Fibroblast of skin of right biceps (primary cell): ENCODE measurements at regions not wholly inside any gene's neighbourhood (a gene's known extent, or its start where the extent isn't known, plus 50 kb on each side); places are given as distances from the start of the nearest gene placed in this dataset.
"Not testable (repeated sequence)": the region's sequence is repeated elsewhere in the genome, so short reads cannot be mapped to it uniquely, and the experiment has no call there.

Source experiments
- DNase-seq: peaks from one replicate; pipeline ENCODE4 v3.0.0-alpha.2; 2013

- no peak for DNase-seq
Observed at GRCh38 chr12:126952096-126953007, 1314.6 kb upstream of the TMEM132C start.

GRCh38 chr12:126953365-126953889 lies 1313.5 kb upstream of the TMEM132C start:
- DNase-seq: no peak

GRCh38 chr12:126960221-126960620 lies 1306.7 kb upstream of the TMEM132C start:
- no peak for DNase-seq

- DNase-seq: no peak
Observed at GRCh38 chr12:126960709-126961108, 1306.3 kb upstream of the TMEM132C start.

- DNase-seq: no peak
Observed at GRCh38 chr12:126963825-126964224, 1303.1 kb upstream of the TMEM132C start.

GRCh38 chr12:126966498-126966897 lies 1300.5 kb upstream of the TMEM132C start:
- no peak for DNase-seq

GRCh38 chr12:126967152-126967551 lies 1299.8 kb upstream of the TMEM132C start:
- no peak for DNase-seq

GRCh38 chr12:126974779-126975178 lies 1292.2 kb upstream of the TMEM132C start:
- DNase-seq: no peak

- no peak for DNase-seq
Observed at GRCh38 chr12:126976579-126976978, 1290.4 kb upstream of the TMEM132C start.

GRCh38 chr12:126979564-126979963 lies 1287.4 kb upstream of the TMEM132C start:
- not testable (repeated sequence) for DNase-seq

GRCh38 chr12:126982707-126983106 lies 1284.3 kb upstream of the TMEM132C start:
- no peak for DNase-seq

- not testable (repeated sequence) for DNase-seq
Observed at GRCh38 chr12:126983735-126984134, 1283.2 kb upstream of the TMEM132C start.

- DNase-seq: not testable (repeated sequence)
Observed at GRCh38 chr12:126985663-126986062, 1281.3 kb upstream of the TMEM132C start.

- no peak for DNase-seq
Observed at GRCh38 chr12:126989532-126989931, 1277.4 kb upstream of the TMEM132C start.

GRCh38 chr12:126993898-126994297 lies 1273.1 kb upstream of the TMEM132C start:
- no peak for DNase-seq

GRCh38 chr12:126994599-126994998 lies 1272.4 kb upstream of the TMEM132C start:
- DNase-seq: no peak

- no peak for DNase-seq
Observed at GRCh38 chr12:126998031-126998430, 1268.9 kb upstream of the TMEM132C start.

GRCh38 chr12:126998747-126999285 lies 1268.2 kb upstream of the TMEM132C start:
- no peak for DNase-seq

- no peak for DNase-seq
Observed at GRCh38 chr12:126999352-126999751, 1267.6 kb upstream of the TMEM132C start.

- DNase-seq: no peak
Observed at GRCh38 chr12:127005406-127005805, 1261.6 kb upstream of the TMEM132C start.

- DNase-seq: no peak
Observed at GRCh38 chr12:127006972-127007371, 1260.0 kb upstream of the TMEM132C start.

- DNase-seq: no peak
Observed at GRCh38 chr12:127008755-127009403, 1258.1 kb upstream of the TMEM132C start.

GRCh38 chr12:127012109-127012508 lies 1254.9 kb upstream of the TMEM132C start:
- DNase-seq: no peak

- no peak for DNase-seq
Observed at GRCh38 chr12:127013197-127013596, 1253.8 kb upstream of the TMEM132C start.
